Endothelial cell of umbilical vein (primary cell): ENCODE measurements at regions not wholly inside any gene's neighbourhood (a gene's known extent, or its start where the extent isn't known, plus 50 kb on each side); places are given as distances from the start of the nearest gene placed in this dataset.

Experiments
- BruUV-seq: library from RNA; stranded (reverse); fragments of 400-500 nt; replicated peaks from 2 replicates; lab custom pipeline; 2021; lab: Mats Ljungman, UMichigan
- CTCF ChIA-PET: fragments of 300-600, 350-600 bp; sonication (Branson Sonifier 250); formaldehyde crosslinking; loops from one replicate; lab custom pipeline; 2021; ENCODE audit warnings: antibody characterized with exemption, inconsistent platforms; lab: Charles Lee
- POLR2A ChIA-PET: fragments of 300-600, 350-600 bp; sonication (Branson Sonifier 250); formaldehyde crosslinking; loops from one replicate; lab custom pipeline; 2021; ENCODE audit warnings: antibody characterized with exemption, inconsistent platforms; lab: Charles Lee
- DNase-seq: peaks from one replicate; pipeline ENCODE4 v3.0.0-alpha.2; 2011; ENCODE audit warnings: low read depth, low spot score
- FAIRE-seq: peaks from 2 replicates; lab custom pipeline; 2011; peaks lifted over from hg19 to GRCh38; lab: Jason Lieb, UNC
- H2AFZ ChIP-seq: 2 replicates; pipeline ENCODE4 v1.6.0; 2012; ENCODE audit warnings: low read depth, low read length, control low read depth, inconsistent platforms
- H3K27ac ChIP-seq: 2 replicates; pipeline ENCODE4 v1.5.1; 2011; ENCODE audit warnings: low read depth, mild to moderate bottlenecking, control low read depth, low read length, moderate library complexity; ENCODE audit not compliant: insufficient read depth
- H3K27me3 ChIP-seq, 2 experiments: 2 replicates each; pipeline versions ENCODE4 v1.6.0 to v1.6.1; 2011; ENCODE audit warnings: low read length in 2 of 2, mixed read lengths in 1 of 2; ENCODE audit not compliant: control insufficient read depth in 2 of 2, insufficient read depth in 2 of 2
- H3K36me3 ChIP-seq, 2 experiments: 2 replicates in 1 of 2; 3 replicates in 1 of 2; pipeline ENCODE4 v1.5.1; 2011; ENCODE audit warnings: low read length in 2 of 2, mild to moderate bottlenecking in 1 of 2, moderate library complexity in 1 of 2; ENCODE audit not compliant: control insufficient read depth in 2 of 2, insufficient read depth in 2 of 2; ENCODE audit errors: extremely low read depth in 1 of 2
- H3K4me1 ChIP-seq: 3 replicates; pipeline ENCODE4 v1.5.1; 2011; ENCODE audit warnings: mild to moderate bottlenecking, low read length; ENCODE audit not compliant: control insufficient read depth, insufficient read depth; ENCODE audit errors: extremely low read depth
- H3K4me2 ChIP-seq: 2 replicates; pipeline ENCODE4 v1.6.1; 2011; ENCODE audit warnings: low read length, control low read depth, mixed read lengths; ENCODE audit not compliant: insufficient read depth
- H3K4me3 ChIP-seq, 3 experiments: fragments of 200-600 bp in 1 of 3; sonication (generic), shearing (Covaris generic) in 1 of 3; replicated peaks in 1 of 3; 2 replicates each; pipeline ENCODE4 v1.5.1; 2011 to 2016; ENCODE audit warnings: control low read depth in 3 of 3, low read length in 3 of 3, mild to moderate bottlenecking in 2 of 3, inconsistent platforms in 1 of 3, low read depth in 1 of 3, moderate library complexity in 1 of 3; ENCODE audit not compliant: insufficient read depth in 1 of 3
- H3K79me2 ChIP-seq: 2 replicates; pipeline ENCODE4 v1.6.0; 2012; ENCODE audit warnings: low read length, inconsistent platforms; ENCODE audit not compliant: control insufficient read depth, insufficient read depth
- H3K9ac ChIP-seq: replicated peaks from 2 replicates; pipeline ENCODE3; 2011; ENCODE audit warnings: low read length, control low read depth; ENCODE audit not compliant: insufficient read depth; ENCODE audit errors: extremely low read depth
- H3K9me1 ChIP-seq: replicated peaks from 3 replicates; pipeline ENCODE4 v1.6.0; 2011; ENCODE audit warnings: mild to moderate bottlenecking, low read length; ENCODE audit not compliant: control insufficient read depth, insufficient read depth; ENCODE audit errors: extremely low read depth
- H3K9me3 ChIP-seq: replicated peaks from 2 replicates; pipeline ENCODE4 v1.5.1; 2012; ENCODE audit warnings: low read length, inconsistent platforms; ENCODE audit not compliant: control insufficient read depth, insufficient read depth
- H4K20me1 ChIP-seq: replicated peaks from 2 replicates; pipeline ENCODE3; 2011; ENCODE audit warnings: mild to moderate bottlenecking, low read length; ENCODE audit not compliant: control insufficient read depth, insufficient read depth; ENCODE audit errors: extremely low read depth
- CTCF ChIP-seq, 2 donors: IDR thresholded peaks; 1 replicate in 1 of 2; 2 replicates in 1 of 2; pipeline ENCODE4 v1.5.1; 2011; ENCODE audit warnings: low read length in 2 of 2, mild to moderate bottlenecking in 2 of 2, moderate library complexity in 2 of 2, control low read depth in 1 of 2, inconsistent platforms in 1 of 2, low read depth in 1 of 2; ENCODE audit not compliant: insufficient read depth in 1 of 2; ENCODE audit errors: extremely low read depth in 1 of 2
- EZH2 ChIP-seq: IDR thresholded peaks from 2 replicates; pipeline ENCODE4 v1.6.1; 2012; ENCODE audit warnings: borderline replicate concordance, low read depth, mild to moderate bottlenecking, moderate library complexity, low read length, inconsistent platforms; ENCODE audit not compliant: severe bottlenecking
- FOS ChIP-seq: IDR thresholded peaks from 2 replicates; pipeline ENCODE4 v1.6.1; 2011; ENCODE audit warnings: mild to moderate bottlenecking, low read length, moderate library complexity, borderline replicate concordance; ENCODE audit not compliant: insufficient read depth
- GATA2 ChIP-seq: IDR thresholded peaks from 2 replicates; pipeline ENCODE4 v1.7.0; 2011; ENCODE audit warnings: low read depth, mild to moderate bottlenecking, moderate library complexity, mixed read lengths, low read length; ENCODE audit not compliant: insufficient read length, insufficient read depth
- JUN ChIP-seq: IDR thresholded peaks from 2 replicates; pipeline ENCODE4 v1.6.1; 2011; ENCODE audit warnings: borderline replicate concordance, low read depth; ENCODE audit not compliant: insufficient read length, insufficient read depth
- MAX ChIP-seq: IDR thresholded peaks from 2 replicates; pipeline ENCODE4 v1.6.1; 2011; ENCODE audit not compliant: insufficient read depth, insufficient read length
- MYC ChIP-seq: IDR thresholded peaks from one replicate; pipeline ENCODE4 v1.6.1; 2011; ENCODE audit warnings: mild to moderate bottlenecking, low read depth, low read length
- POLR2A ChIP-seq: IDR thresholded peaks from 2 replicates; pipeline ENCODE4 v1.6.1; 2012; ENCODE audit warnings: low read depth, mild to moderate bottlenecking, control low read depth, low read length
- POLR2AphosphoS5 ChIP-seq: IDR thresholded peaks from 2 replicates; pipeline ENCODE4 v1.6.1; 2012; ENCODE audit warnings: low read depth, mild to moderate bottlenecking, control low read depth, low read length, moderate library complexity; ENCODE audit not compliant: insufficient read depth
- dilution Hi-C: fragments of 300-500 bp; cut with MboI; formaldehyde crosslinking; loops from one replicate; pipeline ENCODE4 v1.15.0; 2019; ENCODE audit warnings: low sequenced_read_pairs; ENCODE audit not compliant: extremely low pct_ligation_motif_present
- intact Hi-C: fragments of 100-400 bp; cut with micrococcal nuclease; formaldehyde crosslinking; loops from one replicate; pipeline ENCODE4 v1.10.0; 2022

- Histone ChIP-seq H4K20me1 (no peaks in the 10 kb centered on the region), H3K27ac (no peak overlapping the region), H3K36me3 (no peaks in the 10 kb centered on the region), H3K4me2 (no peak overlapping the region), H3K9ac (no peak overlapping the region), H3K9me3 (no peaks in the 10 kb centered on the region), H3K27me3 (no peaks in the 10 kb centered on the region), H2AFZ (no peak overlapping the region), H3K4me1 (peaks cover 15% of the 10 kb centered on the region), H3K4me3 (no peak overlapping the region), H3K79me2 (no peaks in the 10 kb centered on the region), H3K9me1 (no peaks in the 10 kb centered on the region)
- dilution Hi-C loops, result no loop called here
- DNase-seq, result peak; percentile 9
- TF ChIP-seq POLR2AphosphoS5 (no peak), EZH2 (no peak), CTCF (IDR thresholded peaks at IDR 0.05; ENCODE audit: extremely low read depth in 1 of 2, insufficient read depth in 1 of 2, low read depth in 1 of 2, low read length in 2 of 2) (no peak), JUN (no peak), GATA2 (no peak), MYC (no peak), FOS (no peak), MAX (no peak), POLR2A (no peak)
- FAIRE-seq, result no peak
- POLR2A ChIA-PET, result no interaction called here
- intact Hi-C loops, result no loop called here
- no TSS peak for BruUV-seq
- CTCF ChIA-PET, result no interaction called here
Measured at GRCh38 chr2:145800151-145801091, 1280.5 kb upstream of the ZEB2 start.
